Activated CD4-positive, alpha-beta T cell treated with anti-CD3 and anti-CD28 coated beads, Interleukin-2, amount 50 U/mL, for 16 hours (primary cell): ENCODE measurements at regions not wholly inside any gene's neighbourhood (a gene's known extent, or its start where the extent isn't known, plus 50 kb on each side); places are given as distances from the start of the nearest gene placed in this dataset.

ENCODE experiments used
- DNase-seq: peaks from one replicate; pipeline ENCODE4 v3.0.0-alpha.2; 2020

DNA sequence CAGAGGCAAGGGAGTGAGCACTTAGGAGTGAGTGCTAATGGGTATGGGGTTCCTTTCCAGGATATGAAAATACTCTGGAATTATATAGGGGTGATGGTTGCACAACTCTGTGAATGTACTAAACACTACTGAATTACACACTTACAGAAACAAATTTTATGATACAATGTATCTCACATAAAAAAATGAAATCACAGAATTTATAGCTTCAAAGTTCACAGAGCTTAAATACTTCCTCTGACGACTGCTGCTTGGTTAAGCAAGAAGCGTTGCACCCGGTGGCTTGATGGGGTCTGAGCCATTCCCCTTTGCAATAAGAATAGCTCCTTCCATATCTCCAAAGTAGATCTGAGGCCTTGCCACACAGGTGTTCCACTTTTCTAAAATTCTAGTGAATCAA, 835.1 kb downstream of the TSN start:
- no peak for DNase-seq

DNA sequence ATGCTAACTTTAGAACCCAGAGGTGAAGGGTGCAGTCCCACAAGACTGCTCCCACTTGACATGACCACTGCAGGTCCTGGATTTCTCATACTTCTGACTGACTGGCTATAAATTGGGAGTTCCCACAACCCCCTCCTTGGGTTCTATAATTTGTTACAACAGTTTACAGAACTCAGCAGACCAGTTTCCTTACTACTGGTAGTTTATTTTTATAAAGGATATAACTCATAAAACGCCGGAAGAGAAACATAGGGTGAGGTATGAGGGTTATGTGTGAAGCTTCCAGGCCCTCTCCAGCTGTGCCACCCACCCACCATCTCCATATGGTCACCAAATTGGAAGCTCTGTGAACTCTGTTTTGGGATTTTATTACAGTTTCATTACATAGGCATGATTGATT, 839.6 kb downstream of the TSN start:
- DNase-seq, result no peak

DNA sequence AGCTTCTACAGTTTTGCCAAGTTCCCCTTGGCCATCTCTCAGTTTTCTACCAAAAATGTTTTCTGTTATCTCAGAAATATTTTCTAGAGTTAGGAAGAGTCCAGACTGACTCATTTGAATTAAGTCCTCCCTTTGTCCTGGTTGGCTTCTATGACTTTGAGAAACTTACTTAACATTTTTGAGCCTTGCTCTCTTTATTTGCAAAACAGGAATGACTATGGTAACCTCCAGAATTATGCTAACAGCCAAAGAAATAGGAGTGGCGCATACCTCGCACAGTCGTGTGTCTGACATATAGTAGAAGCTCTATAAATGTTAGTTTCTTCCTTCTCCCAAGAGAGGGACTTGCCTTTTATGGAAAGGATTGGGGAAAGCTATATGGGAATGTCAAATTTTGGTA, 841.1 kb downstream of the TSN start:
- DNase-seq, result no peak

DNA sequence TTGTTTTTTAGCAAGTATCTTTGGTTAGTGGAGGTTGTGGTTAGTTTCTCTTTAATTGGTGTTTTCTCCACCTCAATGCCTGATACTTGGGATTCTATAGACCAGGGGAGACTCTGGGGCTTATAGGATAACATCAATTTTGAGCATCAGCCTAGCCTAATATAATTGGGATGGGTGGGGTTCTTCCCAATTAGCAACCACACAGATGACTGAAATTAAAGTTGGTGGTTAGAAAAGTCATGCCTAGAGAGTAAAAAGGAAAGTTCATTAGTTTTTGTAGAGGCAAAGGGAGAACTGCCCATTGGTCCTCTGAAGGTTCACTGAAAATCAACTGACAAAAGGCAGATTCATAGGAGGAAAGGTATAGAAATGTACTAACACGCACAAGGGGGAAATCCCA, 843.3 kb downstream of the TSN start:
- DNase-seq, result no peak

DNA sequence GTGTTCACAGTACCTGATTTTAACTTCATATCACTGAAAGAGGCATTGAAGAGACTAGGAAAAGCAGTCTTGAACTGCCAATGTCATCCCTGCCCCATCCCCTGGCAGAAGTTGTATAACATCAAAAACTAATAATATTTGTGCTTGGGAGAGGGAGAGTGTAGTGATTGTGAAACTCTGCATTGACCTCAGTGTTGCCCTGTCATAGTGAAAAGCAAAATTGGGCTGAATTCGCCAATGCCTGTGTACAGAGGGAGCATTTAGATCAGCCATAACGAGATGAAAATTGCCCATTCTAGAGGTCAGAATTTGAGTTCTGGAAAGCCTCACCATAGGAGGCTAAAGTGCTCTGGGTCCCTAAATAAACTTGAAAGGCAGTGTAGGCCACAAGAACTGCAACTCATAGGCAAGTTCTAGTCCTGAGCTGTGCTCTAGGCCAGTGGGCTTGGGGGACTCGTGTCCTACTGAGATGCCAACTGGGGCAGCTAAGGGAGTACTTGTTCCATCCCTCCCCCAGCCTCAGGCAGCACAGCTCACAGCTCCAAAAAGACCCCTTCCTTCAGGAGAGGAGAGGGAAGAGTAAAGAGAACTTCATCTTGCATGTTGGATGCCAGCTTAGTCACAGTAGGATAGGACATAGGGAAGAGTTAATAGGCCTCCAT, 855.6 kb downstream of the TSN start:
- DNase-seq, result no peak

DNA sequence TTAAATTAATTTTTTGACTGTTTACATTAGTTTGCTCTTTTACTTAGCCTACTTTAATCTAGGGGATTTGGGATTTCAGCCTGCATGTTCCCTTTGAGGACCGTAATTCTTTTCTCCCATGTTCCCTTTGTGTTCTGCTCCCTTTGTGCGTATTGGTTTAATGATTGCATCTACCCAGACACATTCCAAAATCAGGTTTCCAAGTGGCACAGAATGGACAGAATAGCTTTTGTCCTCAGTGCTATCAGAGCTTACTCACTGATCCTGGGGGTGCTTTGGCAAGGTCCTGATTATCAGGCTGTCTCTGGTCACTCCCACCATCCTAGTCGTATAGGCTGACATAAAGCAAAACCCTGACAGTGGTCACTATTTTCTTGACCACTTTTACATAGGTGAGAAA, 867.5 kb downstream of the TSN start:
- DNase-seq, result no peak

DNA sequence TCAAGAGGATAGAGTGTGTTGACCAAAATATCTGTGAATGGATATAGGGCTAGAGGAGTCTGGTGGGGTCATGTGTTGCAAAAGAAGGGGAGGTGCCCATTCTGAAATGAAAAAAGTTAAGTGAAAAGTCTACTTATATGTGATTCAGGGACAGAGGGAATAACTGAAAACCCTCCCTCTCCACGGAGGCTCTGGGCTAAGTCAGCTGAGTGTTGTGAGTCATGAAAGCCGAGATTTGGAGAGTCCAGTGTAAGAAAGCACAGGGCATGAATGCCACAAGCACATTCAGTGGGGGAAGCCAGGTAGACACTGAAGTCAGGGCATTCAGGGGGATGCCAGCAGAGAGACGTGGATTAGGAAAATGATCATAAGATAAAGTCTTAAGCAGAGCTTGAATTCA, 871.9 kb downstream of the TSN start:
- DNase-seq, result no peak

DNA sequence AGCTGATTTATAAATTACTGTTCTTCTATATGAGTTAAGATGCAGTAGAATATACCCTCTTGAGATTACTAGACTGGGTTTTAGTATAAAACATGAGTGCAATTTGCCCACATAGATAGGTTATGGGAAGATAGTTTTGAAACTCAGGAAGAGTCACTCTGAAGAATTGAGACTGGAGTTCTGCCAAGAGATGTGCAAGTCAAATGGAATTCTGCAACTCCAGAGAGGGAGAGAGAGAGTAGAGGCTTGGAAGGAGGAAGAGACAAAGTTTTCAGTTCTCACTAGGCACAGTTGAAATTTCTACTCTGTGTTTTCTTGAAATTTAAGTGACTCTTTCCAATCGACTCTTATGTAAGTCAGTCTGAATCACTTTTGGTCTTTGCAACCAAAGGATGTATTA, 878.8 kb downstream of the TSN start:
- DNase-seq, result no peak

DNA sequence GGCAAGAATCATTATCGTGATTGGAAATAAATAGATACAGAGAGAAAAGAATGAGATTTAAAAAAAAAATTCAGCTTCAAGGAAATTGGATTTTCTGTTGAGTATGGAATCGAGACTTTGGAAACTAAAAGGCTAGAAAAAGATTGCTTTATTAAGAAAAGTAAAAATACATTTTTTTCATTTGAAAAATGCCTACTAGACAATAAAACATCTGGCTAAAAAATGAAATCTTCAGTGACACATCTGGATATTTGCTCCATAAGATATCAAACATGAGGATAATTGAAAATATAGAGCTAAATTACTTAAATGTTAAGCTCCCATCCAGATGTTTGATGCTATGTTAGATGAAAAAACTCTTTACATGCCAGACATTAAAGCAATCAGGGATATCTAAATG, 879.5 kb downstream of the TSN start:
- no peak for DNase-seq

DNA sequence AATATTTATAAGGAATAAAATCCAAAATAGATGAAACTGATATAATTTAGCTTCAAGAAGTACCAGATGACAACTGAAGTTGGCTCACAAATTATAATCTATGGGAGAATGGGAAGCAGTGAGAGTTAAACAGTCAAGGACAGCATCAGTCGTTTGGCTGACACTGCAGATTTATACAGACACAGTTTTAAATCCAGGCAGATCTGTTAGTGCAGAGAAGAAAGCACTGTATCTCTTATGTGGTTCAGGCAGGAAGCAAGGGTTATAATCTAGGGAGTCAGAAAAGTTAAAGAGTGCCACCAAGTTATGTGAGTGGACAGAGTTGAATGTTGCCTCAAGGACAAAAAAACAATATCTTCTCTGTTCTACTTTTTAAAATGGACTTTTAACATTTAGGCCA, 880.2 kb downstream of the TSN start:
- no peak for DNase-seq

DNA sequence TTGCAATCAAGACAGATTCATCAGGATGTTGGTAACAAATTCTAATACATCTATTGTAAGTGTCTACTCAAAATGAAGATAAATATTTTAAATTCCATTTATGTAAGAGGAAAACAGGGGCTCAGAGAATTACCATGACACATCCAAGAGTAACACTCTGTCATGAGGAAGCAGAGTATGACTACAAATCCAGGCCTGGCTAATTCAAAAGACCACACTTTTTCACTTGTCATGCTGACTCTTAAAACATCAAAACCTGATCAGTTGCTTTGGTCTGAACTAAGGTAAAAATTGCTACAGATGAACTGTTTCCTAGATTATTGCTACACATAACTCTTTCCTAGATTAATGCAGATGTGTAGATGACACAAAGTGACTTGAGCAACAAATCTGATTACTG, 880.6 kb downstream of the TSN start:
- no peak for DNase-seq

DNA sequence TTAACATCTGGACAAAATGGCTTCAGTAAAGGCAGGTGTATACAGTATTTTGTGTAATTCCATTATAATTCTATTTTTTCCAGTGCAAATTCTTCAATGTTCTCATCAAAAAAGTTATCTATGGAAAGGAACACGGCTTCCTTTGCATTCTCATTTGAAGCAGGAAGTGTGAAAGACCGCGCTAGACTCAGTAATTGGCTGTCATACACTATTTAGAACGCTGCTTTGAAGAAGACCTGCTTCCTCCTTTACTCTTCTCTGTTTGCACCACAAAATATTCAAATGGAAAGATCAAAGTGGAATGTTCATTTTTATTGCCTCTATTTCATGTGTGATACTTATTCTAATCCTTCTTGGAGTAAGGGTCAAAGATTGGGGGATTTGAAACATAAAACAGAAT, 883.7 kb downstream of the TSN start:
- no peak for DNase-seq

DNA sequence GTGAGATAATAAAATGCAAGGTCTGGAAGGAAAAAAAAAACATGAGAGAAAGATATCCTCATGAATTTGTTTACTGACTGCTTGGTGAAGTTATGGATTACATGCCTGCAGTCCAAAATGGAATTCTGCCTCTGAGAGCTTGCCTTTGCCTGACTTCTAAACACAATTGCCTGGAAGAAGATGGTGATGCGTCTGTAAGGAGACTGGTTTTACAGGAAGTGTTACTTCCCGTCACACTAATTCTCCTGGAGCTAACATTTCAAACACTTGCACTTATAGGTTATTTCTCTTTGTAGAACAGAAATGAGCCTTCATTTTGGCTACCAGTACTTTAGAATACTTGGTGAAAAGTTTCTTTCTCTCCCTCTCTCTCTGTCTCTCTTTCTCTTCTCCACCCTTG, 884.3 kb downstream of the TSN start:
- DNase-seq, result no peak

DNA sequence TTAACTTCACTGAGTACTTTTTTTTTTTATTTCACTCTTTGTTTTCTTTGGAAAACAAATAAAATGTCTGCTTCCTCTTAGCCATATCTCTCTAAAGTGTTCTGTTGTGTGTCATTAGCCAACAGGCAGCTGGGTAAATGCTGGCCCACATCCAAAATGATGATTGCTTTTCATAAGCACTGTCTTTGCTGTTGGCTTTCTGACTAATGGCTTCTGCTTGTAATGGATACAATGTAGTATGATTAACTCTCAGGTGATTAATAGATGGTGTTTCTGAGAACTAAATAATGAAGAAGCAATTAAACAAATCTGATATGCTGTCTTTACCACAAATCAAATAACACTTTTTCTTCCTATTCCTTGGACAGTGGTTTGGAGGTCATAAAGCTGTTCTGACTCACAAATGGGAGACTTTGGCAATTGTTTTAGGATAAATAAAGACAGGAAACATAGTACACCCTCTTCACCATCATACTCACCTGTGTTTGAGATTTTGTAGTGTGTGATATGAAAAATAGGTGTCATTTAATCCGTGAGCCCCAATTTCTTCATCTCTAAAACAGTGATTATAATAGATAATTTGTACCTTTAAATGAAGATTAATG, 888.4 kb downstream of the TSN start:
- no peak for DNase-seq

DNA sequence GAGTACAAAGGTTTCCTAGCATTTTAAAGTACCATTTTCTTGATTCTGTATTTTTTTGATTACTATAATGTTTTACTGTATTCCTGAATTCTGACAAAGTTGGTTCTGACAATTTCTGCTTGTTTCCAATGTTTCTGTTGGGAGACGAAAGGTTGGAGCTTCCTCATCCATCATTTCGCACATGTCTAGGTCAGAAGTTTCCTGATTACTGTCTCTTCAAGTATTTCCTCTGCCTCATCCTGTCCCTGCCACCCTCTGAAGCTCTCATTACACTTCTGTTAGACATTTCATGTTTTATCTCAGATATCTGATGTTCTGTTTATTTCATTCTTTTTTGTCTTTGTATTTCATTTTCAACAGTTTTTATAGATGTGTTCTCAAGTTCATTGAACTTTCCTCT, 895.8 kb downstream of the TSN start:
- DNase-seq, result no peak

DNA sequence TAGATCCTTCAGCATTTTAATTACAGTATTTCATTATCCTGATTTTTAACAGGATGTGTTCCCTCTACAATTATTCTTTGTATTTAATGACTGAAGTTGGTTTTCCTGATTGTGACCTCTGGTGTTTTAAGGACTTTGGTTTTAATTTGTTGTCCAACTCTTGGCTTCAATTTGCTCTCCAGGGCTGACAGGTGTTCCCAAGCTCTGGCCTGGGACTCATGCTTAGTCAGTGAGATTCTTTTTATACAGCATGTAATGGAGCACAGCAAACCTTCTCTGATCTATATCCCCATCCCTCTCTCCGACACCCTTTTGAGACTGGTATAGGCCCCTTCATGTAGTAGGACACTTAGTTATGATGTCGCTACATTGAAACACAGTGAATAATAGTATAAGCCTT, 896.3 kb downstream of the TSN start:
- no peak for DNase-seq

DNA sequence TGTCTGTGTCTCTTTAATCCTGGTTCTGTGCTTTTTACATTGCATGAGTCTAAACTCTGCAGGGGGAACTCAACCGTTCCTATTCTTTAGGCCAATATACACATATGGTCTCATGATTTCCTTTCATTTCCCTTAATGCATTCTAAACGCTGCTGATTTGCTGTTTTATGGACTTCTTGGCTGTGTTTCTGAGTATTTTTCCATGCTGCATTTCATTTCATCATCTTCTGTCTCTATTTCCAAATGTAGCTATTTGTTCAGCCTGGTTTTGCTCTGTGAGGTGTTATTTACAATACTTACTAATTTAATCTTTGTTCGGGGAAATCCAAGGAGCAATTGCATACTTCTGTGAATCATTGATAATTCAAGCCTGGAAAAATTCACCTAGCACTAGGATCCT, 897.2 kb downstream of the TSN start:
- DNase-seq, result no peak

DNA sequence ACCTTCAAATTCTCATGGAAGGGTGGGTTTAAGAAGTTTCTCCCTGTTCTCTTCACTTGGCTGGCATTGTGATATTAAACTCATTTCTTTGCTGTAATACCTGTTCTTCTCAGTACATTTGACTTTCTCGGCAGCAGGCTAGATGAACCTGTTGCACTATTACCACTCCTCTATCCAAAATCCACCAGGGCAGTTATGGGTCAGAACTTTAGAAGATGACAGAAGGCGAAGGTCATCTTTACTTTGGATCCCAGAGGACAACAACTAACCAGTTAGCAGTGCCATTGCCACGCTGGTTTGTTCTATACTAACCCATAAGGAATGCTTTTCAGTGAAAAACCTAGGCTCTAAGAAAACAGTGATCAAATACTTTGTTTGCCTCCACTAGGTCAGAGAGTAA, 901.0 kb downstream of the TSN start:
- no peak for DNase-seq

DNA sequence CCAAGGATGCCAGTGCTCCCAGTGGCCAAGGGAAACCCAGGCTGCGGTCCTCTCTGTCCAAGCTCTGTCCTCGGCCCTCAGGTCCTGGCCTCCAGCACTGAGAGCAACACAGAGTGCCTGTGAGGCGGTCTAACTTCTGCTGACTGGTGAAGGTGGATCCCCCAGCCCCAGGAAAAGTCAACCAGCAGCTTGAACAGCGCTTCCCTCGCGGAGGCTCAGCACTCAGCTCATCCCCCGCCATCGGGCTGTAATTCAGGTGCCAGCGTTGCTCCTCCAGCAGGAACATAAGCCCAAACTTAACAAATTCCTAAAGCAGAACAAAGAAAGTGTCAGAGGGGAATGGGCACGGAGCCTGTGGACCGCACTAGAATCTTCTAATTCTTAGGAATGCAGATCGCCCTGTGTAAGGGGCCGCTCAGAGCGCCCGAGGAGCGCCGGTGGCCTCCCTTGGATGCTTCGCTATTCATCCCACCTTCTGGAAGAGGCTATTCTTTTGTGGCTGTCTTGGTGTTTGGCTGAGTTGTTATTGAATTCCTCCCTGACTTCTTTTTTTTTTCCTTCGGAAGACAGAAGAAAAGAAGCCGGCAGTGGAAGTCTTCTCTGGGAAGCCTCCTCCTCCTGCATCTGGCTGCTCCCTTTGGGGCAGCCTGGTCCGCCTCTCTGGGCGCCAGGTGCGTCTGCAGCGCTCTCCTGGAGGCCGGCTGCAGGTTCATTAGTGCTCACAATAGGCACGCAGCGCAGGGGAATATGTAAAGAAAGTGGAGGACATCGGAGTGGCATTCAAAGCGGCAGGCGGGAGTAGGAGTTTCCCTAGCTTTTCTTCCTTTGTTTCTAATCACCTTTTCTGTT, 905.6 kb downstream of the TSN start:
- no peak for DNase-seq

DNA sequence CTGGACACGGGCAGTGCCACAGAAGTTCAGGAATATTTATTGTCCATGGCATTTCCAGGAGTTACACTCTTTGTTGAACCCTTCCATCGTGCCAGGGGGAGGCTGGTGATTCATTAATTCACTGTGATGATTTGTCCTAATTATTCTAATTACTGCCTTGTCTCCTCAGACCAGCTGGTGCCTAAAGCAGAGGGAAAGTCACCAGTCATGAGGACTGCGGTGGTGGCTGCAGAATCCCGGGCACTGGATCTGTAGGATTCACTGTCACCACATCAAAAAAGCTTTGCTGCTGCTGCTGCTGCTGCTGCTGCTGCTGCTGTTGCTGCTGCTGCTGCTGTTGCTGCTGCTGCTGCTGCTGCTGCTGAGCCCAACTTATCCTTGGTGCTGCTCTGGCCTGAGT, 908.2 kb downstream of the TSN start:
- DNase-seq, result no peak

DNA sequence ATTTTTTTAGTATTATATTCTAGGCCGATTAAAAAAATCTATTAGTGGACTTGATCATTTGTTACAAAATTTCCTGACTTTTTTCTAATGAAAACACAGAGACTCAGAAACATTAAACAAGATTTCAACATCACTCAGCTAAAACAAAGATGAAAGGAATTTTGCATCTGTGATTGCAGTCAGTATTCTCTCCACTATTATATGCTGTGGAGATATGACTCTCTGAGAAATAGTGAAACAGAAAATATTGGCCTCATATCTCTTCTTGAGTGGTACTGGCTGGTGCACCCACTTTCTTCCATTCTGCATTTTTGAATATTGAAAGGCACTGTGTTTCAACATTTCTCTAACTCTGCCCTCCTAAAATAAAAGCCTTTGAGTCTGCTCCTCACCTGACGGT, 914.2 kb downstream of the TSN start:
- no peak for DNase-seq

DNA sequence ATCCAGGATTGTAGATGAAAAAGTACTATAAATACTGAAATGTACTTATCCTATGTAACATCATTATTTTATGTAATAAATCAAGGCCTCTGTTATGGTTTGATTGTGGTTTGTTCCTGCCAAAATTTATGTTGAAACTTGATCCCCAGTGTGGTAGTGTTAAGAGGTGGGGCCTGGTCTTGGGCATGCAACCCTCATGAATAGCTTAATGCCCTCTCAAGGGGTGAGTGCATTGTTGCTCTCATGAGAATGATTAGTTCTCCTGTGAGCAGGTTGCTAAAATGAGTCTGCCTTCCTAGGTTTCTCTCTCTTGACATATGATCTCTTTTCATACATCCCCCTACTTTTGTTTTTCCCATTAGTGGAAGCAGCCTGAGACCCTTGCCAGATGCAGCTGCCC, 915.4 kb downstream of the TSN start:
- no peak for DNase-seq

DNA sequence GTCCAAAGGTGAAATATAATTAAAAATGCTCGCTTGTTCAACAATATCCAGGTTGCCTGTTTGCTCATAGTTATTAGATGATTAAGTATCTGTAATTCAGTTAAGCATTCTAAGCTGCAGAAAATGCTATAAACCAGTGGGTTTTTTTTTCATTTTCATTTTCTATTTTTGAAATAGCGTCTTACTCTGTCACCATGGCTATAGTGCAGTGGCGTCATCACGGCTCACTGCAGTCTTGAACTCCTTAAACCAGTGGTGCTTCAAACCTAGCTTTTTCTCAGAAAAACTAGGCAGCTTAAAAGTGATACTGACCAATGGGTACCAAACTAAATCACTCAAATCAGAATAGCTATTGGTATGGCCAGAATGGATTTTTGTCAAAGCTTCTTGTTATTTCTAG, 925.2 kb downstream of the TSN start:
- no peak for DNase-seq

DNA sequence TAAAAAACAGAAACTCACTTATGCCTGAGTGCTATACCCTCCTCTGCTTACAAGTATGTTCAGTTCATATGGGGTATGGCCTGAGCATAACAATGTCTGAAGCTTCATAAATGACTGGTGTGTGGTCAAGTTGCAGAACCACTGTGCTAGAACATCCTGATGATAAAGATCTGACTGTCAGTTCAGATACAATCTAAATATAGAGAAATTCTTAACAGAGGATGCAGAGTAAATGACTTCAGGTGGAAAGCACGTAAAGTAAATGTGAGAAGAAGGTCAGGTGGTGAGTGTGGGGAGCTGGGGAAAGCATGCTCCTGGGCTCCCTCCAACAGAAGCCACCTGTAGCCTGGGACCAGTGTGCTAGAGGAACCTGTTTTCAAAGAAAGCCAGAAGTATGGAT, 926.2 kb downstream of the TSN start:
- DNase-seq, result peak; percentile 1

DNA sequence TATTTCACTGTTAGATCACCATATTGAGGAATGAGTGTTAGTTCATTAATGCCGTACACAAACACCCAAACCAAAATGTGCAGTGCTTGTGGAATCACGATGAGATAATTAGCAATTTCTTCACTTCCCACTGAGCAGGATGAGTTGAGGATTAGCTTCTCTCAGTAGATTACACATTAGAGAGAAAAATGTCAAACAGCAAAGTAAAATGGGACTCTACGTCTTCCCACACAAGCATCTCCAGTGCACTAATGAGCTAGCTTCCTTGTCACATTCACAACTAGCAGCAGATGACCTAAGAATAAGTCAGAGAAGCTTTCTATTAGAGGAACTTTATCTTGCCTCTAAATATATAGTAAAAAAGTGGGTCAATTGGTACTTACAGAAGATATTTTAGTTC, 926.9 kb downstream of the TSN start:
- no peak for DNase-seq
